ENCODE measurements at regions not wholly inside any gene's neighbourhood (a gene's known extent, or its start where the extent isn't known, plus 50 kb on each side); places are given as distances from the start of the nearest gene placed in this dataset.

DNA sequence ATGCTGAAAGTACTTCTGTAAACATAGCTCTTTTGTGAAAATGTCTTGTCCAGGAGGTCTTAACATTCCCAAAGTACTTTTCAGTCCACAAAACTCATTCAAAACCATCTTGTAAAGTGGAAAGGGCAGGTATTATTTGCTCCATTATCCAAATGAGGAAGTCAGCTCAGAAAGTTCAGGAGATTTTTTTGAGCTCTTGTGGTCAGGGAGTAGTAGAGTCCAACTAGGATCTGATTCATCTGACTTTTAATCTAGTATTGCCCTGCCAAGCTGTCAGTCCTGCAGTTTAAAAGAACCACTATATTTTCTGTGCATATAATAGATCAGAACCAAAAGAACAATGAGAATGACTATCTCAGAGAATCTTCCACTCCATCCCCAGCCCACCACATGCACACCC is 83.5 kb downstream of the FOXB1 start:
- TF ChIP-seq, protein P1, sequence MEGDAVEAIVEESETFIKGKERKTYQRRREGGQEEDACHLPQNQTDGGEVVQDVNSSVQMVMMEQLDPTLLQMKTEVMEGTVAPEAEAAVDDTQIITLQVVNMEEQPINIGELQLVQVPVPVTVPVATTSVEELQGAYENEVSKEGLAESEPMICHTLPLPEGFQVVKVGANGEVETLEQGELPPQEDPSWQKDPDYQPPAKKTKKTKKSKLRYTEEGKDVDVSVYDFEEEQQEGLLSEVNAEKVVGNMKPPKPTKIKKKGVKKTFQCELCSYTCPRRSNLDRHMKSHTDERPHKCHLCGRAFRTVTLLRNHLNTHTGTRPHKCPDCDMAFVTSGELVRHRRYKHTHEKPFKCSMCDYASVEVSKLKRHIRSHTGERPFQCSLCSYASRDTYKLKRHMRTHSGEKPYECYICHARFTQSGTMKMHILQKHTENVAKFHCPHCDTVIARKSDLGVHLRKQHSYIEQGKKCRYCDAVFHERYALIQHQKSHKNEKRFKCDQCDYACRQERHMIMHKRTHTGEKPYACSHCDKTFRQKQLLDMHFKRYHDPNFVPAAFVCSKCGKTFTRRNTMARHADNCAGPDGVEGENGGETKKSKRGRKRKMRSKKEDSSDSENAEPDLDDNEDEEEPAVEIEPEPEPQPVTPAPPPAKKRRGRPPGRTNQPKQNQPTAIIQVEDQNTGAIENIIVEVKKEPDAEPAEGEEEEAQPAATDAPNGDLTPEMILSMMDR (conservative IDR thresholded peaks at IDR 0.05 in 1 of 2, IDR thresholded peaks at IDR 0.05 in 1 of 2; ENCODE audit: extremely low read depth in 1 of 2, insufficient read depth in 1 of 2, low read depth in 1 of 2, low read length in 2 of 2) = no peak
- TF ChIP-seq EZH2 (IDR thresholded peaks at IDR 0.05; ENCODE audit: borderline replicate concordance, low read length) = no peak
